ENCODE measurements at regions not wholly inside any gene's neighbourhood (a gene's known extent, or its start where the extent isn't known, plus 50 kb on each side); places are given as distances from the start of the nearest gene placed in this dataset.

- Mint-ChIP-seq H3K9me3 (ENCODE audit: unreplicated experiment) (peaks cover 5% of the 10 kb centered on the region), H3K4me3 (ENCODE audit: unreplicated experiment) (no peak overlapping the region), H3K27ac (ENCODE audit: unreplicated experiment) (no peak overlapping the region), H3K4me1 (ENCODE audit: unreplicated experiment) (no peaks in the 10 kb centered on the region), H3K27me3 (ENCODE audit: unreplicated experiment) (peaks cover 2% of the 10 kb centered on the region), H3K36me3 (ENCODE audit: unreplicated experiment) (no peaks in the 10 kb centered on the region)
- DNase-seq (ENCODE audit: extremely low spot score, unreplicated experiment): no peak
- TF ChIP-seq, protein P1, sequence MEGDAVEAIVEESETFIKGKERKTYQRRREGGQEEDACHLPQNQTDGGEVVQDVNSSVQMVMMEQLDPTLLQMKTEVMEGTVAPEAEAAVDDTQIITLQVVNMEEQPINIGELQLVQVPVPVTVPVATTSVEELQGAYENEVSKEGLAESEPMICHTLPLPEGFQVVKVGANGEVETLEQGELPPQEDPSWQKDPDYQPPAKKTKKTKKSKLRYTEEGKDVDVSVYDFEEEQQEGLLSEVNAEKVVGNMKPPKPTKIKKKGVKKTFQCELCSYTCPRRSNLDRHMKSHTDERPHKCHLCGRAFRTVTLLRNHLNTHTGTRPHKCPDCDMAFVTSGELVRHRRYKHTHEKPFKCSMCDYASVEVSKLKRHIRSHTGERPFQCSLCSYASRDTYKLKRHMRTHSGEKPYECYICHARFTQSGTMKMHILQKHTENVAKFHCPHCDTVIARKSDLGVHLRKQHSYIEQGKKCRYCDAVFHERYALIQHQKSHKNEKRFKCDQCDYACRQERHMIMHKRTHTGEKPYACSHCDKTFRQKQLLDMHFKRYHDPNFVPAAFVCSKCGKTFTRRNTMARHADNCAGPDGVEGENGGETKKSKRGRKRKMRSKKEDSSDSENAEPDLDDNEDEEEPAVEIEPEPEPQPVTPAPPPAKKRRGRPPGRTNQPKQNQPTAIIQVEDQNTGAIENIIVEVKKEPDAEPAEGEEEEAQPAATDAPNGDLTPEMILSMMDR (IDR thresholded peaks at IDR 0.05): no peak
Measured at GRCh38 chr5:66415208-66415607, 181.0 kb upstream of the MAST4 start.

DNA sequence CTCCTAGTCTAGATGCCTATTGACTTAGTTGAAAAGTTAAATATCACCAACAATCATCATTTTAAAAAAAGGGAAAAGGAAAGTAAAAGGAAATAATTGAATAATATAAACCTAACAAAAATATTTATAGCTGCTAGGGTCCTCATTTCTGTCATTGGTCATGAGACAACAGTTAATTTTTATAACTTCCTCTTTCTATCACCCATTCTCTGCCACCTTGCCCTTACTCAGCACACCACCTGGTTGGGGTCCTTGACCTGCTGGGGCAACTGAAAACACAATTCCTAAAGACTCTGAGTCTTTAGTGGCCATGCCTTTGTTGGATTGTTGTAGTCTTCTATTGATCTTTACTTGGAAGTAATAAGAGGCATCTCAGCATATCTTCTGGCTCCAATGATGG lies 179.5 kb upstream of the MAST4 start:
- TF ChIP-seq, protein P1 (IDR thresholded peaks at IDR 0.05): no peak
- Mint-ChIP-seq H3K4me1 (ENCODE audit: unreplicated experiment) (no peaks in the 10 kb centered on the region), H3K9me3 (ENCODE audit: unreplicated experiment) (peaks cover 5% of the 10 kb centered on the region), H3K27ac (ENCODE audit: unreplicated experiment) (no peak overlapping the region), H3K4me3 (ENCODE audit: unreplicated experiment) (no peak overlapping the region), H3K27me3 (ENCODE audit: unreplicated experiment) (no peaks in the 10 kb centered on the region), H3K36me3 (ENCODE audit: unreplicated experiment) (no peaks in the 10 kb centered on the region)
- DNase-seq (ENCODE audit: extremely low spot score, unreplicated experiment): no peak

- Mint-ChIP-seq H3K27me3 (ENCODE audit: unreplicated experiment) (no peaks in the 10 kb centered on the region), H3K27ac (ENCODE audit: unreplicated experiment) (no peak overlapping the region), H3K9me3 (ENCODE audit: unreplicated experiment) (peaks cover 5% of the 10 kb centered on the region), H3K4me3 (ENCODE audit: unreplicated experiment) (no peak overlapping the region), H3K36me3 (ENCODE audit: unreplicated experiment) (no peaks in the 10 kb centered on the region), H3K4me1 (ENCODE audit: unreplicated experiment) (no peaks in the 10 kb centered on the region)
- no peak for DNase-seq (ENCODE audit: extremely low spot score, unreplicated experiment)
- TF ChIP-seq, protein P1 (IDR thresholded peaks at IDR 0.05): no peak
Measured at GRCh38 chr5:66417781-66418180, 178.4 kb upstream of the MAST4 start.

DNA sequence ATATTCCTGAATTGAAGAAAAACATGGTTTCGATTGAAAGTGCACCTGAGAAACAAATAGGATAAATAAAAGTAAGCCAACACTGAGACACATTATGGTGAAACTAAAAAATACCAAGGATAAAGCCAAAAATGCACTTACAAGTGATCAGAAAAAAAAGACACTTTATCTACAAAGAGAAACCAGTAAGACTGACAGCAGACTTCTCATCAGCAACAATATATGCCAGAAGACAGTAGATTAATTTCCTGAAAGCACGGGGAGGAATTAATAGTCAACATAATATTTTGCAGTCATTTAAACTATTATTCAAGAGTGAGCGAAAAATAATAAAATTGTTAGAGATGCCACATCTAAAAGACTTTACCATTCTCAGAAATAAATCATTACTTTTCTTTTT lies 172.7 kb upstream of the MAST4 start:
- Mint-ChIP-seq H3K4me3 (ENCODE audit: unreplicated experiment) (no peak overlapping the region), H3K27ac (ENCODE audit: unreplicated experiment) (no peak overlapping the region), H3K36me3 (ENCODE audit: unreplicated experiment) (no peaks in the 10 kb centered on the region), H3K9me3 (ENCODE audit: unreplicated experiment) (peaks cover 11% of the 10 kb centered on the region), H3K4me1 (ENCODE audit: unreplicated experiment) (no peaks in the 10 kb centered on the region), H3K27me3 (ENCODE audit: unreplicated experiment) (no peaks in the 10 kb centered on the region)
- TF ChIP-seq, protein P1 (IDR thresholded peaks at IDR 0.05): no peak
- no peak for DNase-seq (ENCODE audit: extremely low spot score, unreplicated experiment)

GRCh38 chr5:66425842-66426241 lies 170.4 kb upstream of the MAST4 start:
- Mint-ChIP-seq H3K9me3 (ENCODE audit: unreplicated experiment) (peaks cover 6% of the 10 kb centered on the region), H3K4me3 (ENCODE audit: unreplicated experiment) (no peak overlapping the region), H3K27me3 (ENCODE audit: unreplicated experiment) (no peaks in the 10 kb centered on the region), H3K36me3 (ENCODE audit: unreplicated experiment) (no peaks in the 10 kb centered on the region), H3K27ac (ENCODE audit: unreplicated experiment) (no peak overlapping the region), H3K4me1 (ENCODE audit: unreplicated experiment) (no peaks in the 10 kb centered on the region)
- DNase-seq (ENCODE audit: extremely low spot score, unreplicated experiment): no peak
- TF ChIP-seq, protein P1 (IDR thresholded peaks at IDR 0.05): no peak
